HCT116 (cell line): ENCODE measurements at regions not wholly inside any gene's neighbourhood (a gene's known extent, or its start where the extent isn't known, plus 50 kb on each side); places are given as distances from the start of the nearest gene placed in this dataset.

Source experiments
- ATAC-seq: fragments of 200-7000 bp; cut with Tn5 transposase; 2 replicates; pipeline ENCODE4 v1.9.1; 2020; ENCODE audit warnings: mild to moderate bottlenecking, moderate library complexity
- BruUV-seq: library from RNA; stranded (reverse); fragments of 400-500 nt; replicated peaks from 2 replicates; lab custom pipeline; 2021; lab: Mats Ljungman, UMichigan
- CTCF ChIA-PET: fragments of 300-600 bp; sonication (Branson Sonifier 250); formaldehyde crosslinking; loops from one replicate; lab custom pipeline; 2021; ENCODE audit warnings: antibody characterized with exemption; lab: Charles Lee
- POLR2A ChIA-PET: fragments of 300-600, 350-600 bp; sonication (Branson Sonifier 250); formaldehyde crosslinking; loops from one replicate; lab custom pipeline; 2021; ENCODE audit warnings: antibody characterized with exemption; lab: Charles Lee
- RAD21 ChIA-PET, 2 experiments: fragments of 300-600 bp; sonication (Branson Sonifier 250); formaldehyde crosslinking; loops; one replicate each; lab custom pipeline; 2023; ENCODE audit warnings: low total read pairs in 2 of 2; ENCODE audit not compliant: uncharacterized antibody in 2 of 2, unreplicated experiment in 2 of 2, low non-redundant PET in 1 of 2; lab: Charles Lee
- DNase-seq: peaks from one replicate; pipeline ENCODE4 v3.0.0-alpha.2; 2010; ENCODE audit warnings: low read depth, low spot score
- H2AFZ ChIP-seq: fragments of 200-600 bp; shearing (Covaris generic), sonication (generic); 2 replicates; pipeline ENCODE4 v1.6.1; 2017; ENCODE audit warnings: low read depth, mixed run types, mixed read lengths, antibody characterized with exemption, low read length; ENCODE audit not compliant: poor library complexity, severe bottlenecking
- H3K27ac ChIP-seq: 2 replicates; pipeline ENCODE4 v1.5.1; 2012; ENCODE audit warnings: low read depth, low read length
- H3K27me3 ChIP-seq: fragments of 200-600 bp; sonication (generic); 2 replicates; pipeline ENCODE4 v1.6.1; 2016; ENCODE audit warnings: mixed run types, low read length, mixed read lengths; ENCODE audit not compliant: insufficient read depth
- H3K36me3 ChIP-seq, 2 experiments: fragments of 200-500 bp in 1 of 2; fragments of 200-600 bp in 1 of 2; sonication (Bioruptor generic) in 1 of 2; sonication (generic) in 1 of 2; 2 replicates each; pipeline versions ENCODE4 v1.5.1 to v1.6.1; 2014 to 2016; ENCODE audit warnings: low read length in 2 of 2, inconsistent platforms in 1 of 2, mixed read lengths in 1 of 2, mixed run types in 1 of 2; ENCODE audit not compliant: insufficient read depth in 2 of 2, control insufficient read depth in 1 of 2
- H3K4me1 ChIP-seq, 2 experiments: fragments of 200-600 bp in 1 of 2; sonication (generic) in 1 of 2; 2 replicates each; pipeline versions ENCODE4 v1.5.1 to v1.6.1; 2012 to 2017; ENCODE audit warnings: low read length in 2 of 2, inconsistent platforms in 1 of 2, mild to moderate bottlenecking in 1 of 2, mixed read lengths in 1 of 2, mixed run types in 1 of 2, moderate library complexity in 1 of 2; ENCODE audit not compliant: insufficient read depth in 2 of 2, control insufficient read depth in 1 of 2
- H3K4me2 ChIP-seq: fragments of 200-600 bp; sonication (generic); 2 replicates; pipeline ENCODE4 v1.6.1; 2017; ENCODE audit warnings: mixed run types, low read length, mixed read lengths
- H3K4me3 ChIP-seq, 2 experiments: fragments of 200-600 bp in 1 of 2; sonication (generic) in 1 of 2; replicated peaks in 1 of 2; 2 replicates each; pipeline ENCODE4 v1.5.1; 2011 to 2016; ENCODE audit warnings: low read length in 2 of 2, control low read depth in 1 of 2, low read depth in 1 of 2, mild to moderate bottlenecking in 1 of 2, mixed read lengths in 1 of 2, mixed run types in 1 of 2
- H3K79me2 ChIP-seq: fragments of 200-600 bp; sonication (generic); 2 replicates; pipeline ENCODE4 v1.6.1; 2017; ENCODE audit warnings: mild to moderate bottlenecking, mixed run types, low read length, moderate library complexity, mixed read lengths; ENCODE audit not compliant: insufficient read depth
- H3K9ac ChIP-seq: fragments of 200-600 bp; sonication (generic); 2 replicates; pipeline ENCODE4 v1.6.1; 2016; ENCODE audit warnings: low read length, mixed read lengths
- H3K9me2 ChIP-seq: fragments of 200-600 bp; sonication (generic), shearing (Covaris generic); 2 replicates; pipeline ENCODE4 v1.6.1; 2017; ENCODE audit warnings: mixed run types, mild to moderate bottlenecking, moderate library complexity; ENCODE audit not compliant: insufficient read depth
- H3K9me3 ChIP-seq, 2 experiments: fragments of 200-500 bp in 1 of 2; fragments of 200-600 bp in 1 of 2; sonication (Bioruptor generic) in 1 of 2; sonication (generic) in 1 of 2; 2 replicates each; pipeline ENCODE4 v1.6.1; 2014 to 2017; ENCODE audit warnings: low read length in 2 of 2, mixed read lengths in 2 of 2, inconsistent platforms in 1 of 2, low read depth in 1 of 2, mild to moderate bottlenecking in 1 of 2, mixed run types in 1 of 2, moderate library complexity in 1 of 2; ENCODE audit not compliant: control insufficient read depth in 1 of 2, insufficient read depth in 1 of 2
- H4K20me1 ChIP-seq: fragments of 200-600 bp; sonication (generic), shearing (Covaris generic); 2 replicates; pipeline ENCODE4 v1.6.1; 2017; ENCODE audit warnings: mixed run types, mild to moderate bottlenecking, moderate library complexity; ENCODE audit not compliant: insufficient read depth
- ATF3 ChIP-seq: IDR thresholded peaks from 2 replicates; pipeline ENCODE4 v1.6.1; 2012
- CEBPB ChIP-seq: IDR thresholded peaks from 2 replicates; pipeline ENCODE4 v1.6.1; 2012; ENCODE audit warnings: low read depth
- ELF1 ChIP-seq: IDR thresholded peaks from 2 replicates; pipeline ENCODE4 v1.6.1; 2012; ENCODE audit warnings: low read depth, borderline replicate concordance
- EZH2phosphoT487 ChIP-seq: fragments of 200-600 bp; IDR thresholded peaks from 2 replicates; pipeline ENCODE4 v1.6.1; 2018; ENCODE audit warnings: antibody characterized with exemption, borderline replicate concordance
- FOSL1 ChIP-seq: IDR thresholded peaks from 2 replicates; pipeline ENCODE4 v1.6.1; 2012; ENCODE audit warnings: low read depth
- MAX ChIP-seq: IDR thresholded peaks from 2 replicates; pipeline ENCODE4 v1.6.1; 2012
- POLR2A ChIP-seq: IDR thresholded peaks from 2 replicates; pipeline ENCODE4 v1.7.0; 2011; ENCODE audit warnings: borderline replicate concordance; ENCODE audit not compliant: insufficient read depth, insufficient read length; ENCODE audit errors: extremely low read depth
- REST ChIP-seq: IDR thresholded peaks from 2 replicates; pipeline ENCODE4 v1.6.1; 2012; ENCODE audit warnings: low read depth
- SP1 ChIP-seq: IDR thresholded peaks from 2 replicates; pipeline ENCODE4 v1.6.1; 2012; ENCODE audit warnings: low read depth
- SRF ChIP-seq: IDR thresholded peaks from 2 replicates; pipeline ENCODE4 v1.6.1; 2012; ENCODE audit warnings: low read depth
- TCF7L2 ChIP-seq: IDR thresholded peaks from 2 replicates; pipeline ENCODE4 v1.7.0; 2011; ENCODE audit warnings: borderline replicate concordance, inconsistent platforms; ENCODE audit not compliant: insufficient read depth, insufficient read length; ENCODE audit errors: extremely low read depth
- YY1 ChIP-seq: IDR thresholded peaks from 2 replicates; pipeline ENCODE4 v1.6.1; 2011; ENCODE audit warnings: low read length, low read depth, moderate library complexity, mild to moderate bottlenecking; ENCODE audit not compliant: insufficient replicate concordance; ENCODE audit errors: extremely low read depth
- ZFX ChIP-seq: fragments of 450-650 bp; IDR thresholded peaks from 2 replicates; pipeline ENCODE4 v1.6.1; 2017
- ZNF274 ChIP-seq: fragments of 200-500 bp; sonication (Bioruptor generic); IDR thresholded peaks from 2 replicates; pipeline ENCODE4 v1.6.1; 2014; ENCODE audit warnings: mild to moderate bottlenecking, low read depth, low read length, inconsistent platforms
- intact Hi-C: fragments of 100-400 bp; cut with micrococcal nuclease; formaldehyde crosslinking; loops from 2 replicates; pipeline ENCODE4 v1.10.0; 2022

GRCh38 chr3:99145031-99145430 is 243.5 kb upstream of the DCBLD2 start (continued):
- TF ChIP-seq ZNF274 (no peak), YY1 (no peak), TCF7L2 (no peak)

GRCh38 chr3:99143493-99143892 is 242.0 kb upstream of the DCBLD2 start:
- no peak overlapping the region for H3K4me3 ChIP-seq
- no peak overlapping the region for H3K27ac ChIP-seq
- no peak overlapping the region for H2AFZ ChIP-seq
- H3K27me3 ChIP-seq = no peaks in the 10 kb centered on the region
- TF ChIP-seq SP1 (no peak), MAX (no peak), ATF3 (no peak)
- DNase-seq (no peak), ATAC-seq (no peak)
- BruUV-seq = no TSS peak
- ChIA-PET CTCF (no interaction called here), RAD21 (no interaction called here), POLR2A (no interaction called here)
- no peak overlapping the region for H3K9ac ChIP-seq
- H3K9me3 ChIP-seq = no peaks in the 10 kb centered on the region
- intact Hi-C loops = no loop called here
- H3K79me2 ChIP-seq = no peaks in the 10 kb centered on the region
- H4K20me1 ChIP-seq = no peaks in the 10 kb centered on the region
- H3K4me1 ChIP-seq = no peaks in the 10 kb centered on the region
- H3K9me2 ChIP-seq = no peaks in the 10 kb centered on the region
- no peaks in the 10 kb centered on the region for H3K36me3 ChIP-seq
- no peak overlapping the region for H3K4me2 ChIP-seq

GRCh38 chr3:99134986-99135385 is 233.5 kb upstream of the DCBLD2 start:
- no TSS peak for BruUV-seq
- POLR2A ChIA-PET = no interaction called here
- TF ChIP-seq CEBPB (no peak), ELF1 (no peak), SRF (no peak), ZNF274 (no peak), ZFX (no peak), TCF7L2 (no peak), ATF3 (no peak), MAX (no peak), EZH2phosphoT487 (no peak), POLR2A (no peak), FOSL1 (no peak), REST (no peak), YY1 (no peak)

More at GRCh38 chr3:99134986-99135385, 233.5 kb upstream of the DCBLD2 start:
- Histone ChIP-seq H3K4me2 (no peak overlapping the region), H3K9ac (no peak overlapping the region), H3K9me2 (no peaks in the 10 kb centered on the region), H3K9me3 (no peaks in the 10 kb centered on the region), H4K20me1 (no peaks in the 10 kb centered on the region), H3K4me3 (no peak overlapping the region), H3K27me3 (no peaks in the 10 kb centered on the region), H2AFZ (no peak overlapping the region), H3K27ac (no peak overlapping the region), H3K36me3 (no peaks in the 10 kb centered on the region), H3K79me2 (no peaks in the 10 kb centered on the region), H3K4me1 (peaks cover 0 to 12% of the 10 kb centered on the region in 2 experiments; a peak in 2 of 4 replicates)
- no peak for ATAC-seq
- intact Hi-C loops = no loop called here
- ChIA-PET CTCF (no interaction called here), RAD21 (no interaction called here)
- no peak for DNase-seq
